ENCODE measurements at regions not wholly inside any gene's neighbourhood (a gene's known extent, or its start where the extent isn't known, plus 50 kb on each side); places are given as distances from the start of the nearest gene placed in this dataset.
"Not testable (repeated sequence)": the region's sequence is repeated elsewhere in the genome, so short reads cannot be mapped to it uniquely, and the experiment has no call there.

- no peak overlapping the region for H3K4me3 ChIP-seq (ENCODE audit: low read depth, low read length)
These were observed 104.4 kb upstream of the RBMS3 start for GRCh38 chr3:29176501-29176900.

GRCh38 chr3:29178809-29179793 is 101.8 kb upstream of the RBMS3 start:
- no peak overlapping the region for H3K4me3 ChIP-seq (ENCODE audit: low read depth, low read length)

GRCh38 chr3:29181149-29181780 is 99.6 kb upstream of the RBMS3 start:
- no peak overlapping the region for H3K4me3 ChIP-seq (ENCODE audit: low read depth, low read length)

GRCh38 chr3:29181872-29182271 is 99.0 kb upstream of the RBMS3 start:
- no peak overlapping the region for H3K4me3 ChIP-seq (ENCODE audit: low read depth, low read length)

GRCh38 chr3:29182828-29183227 is 98.0 kb upstream of the RBMS3 start:
- not testable (repeated sequence) for H3K4me3 ChIP-seq (ENCODE audit: low read depth, low read length)

GRCh38 chr3:29183346-29184087 is 97.4 kb upstream of the RBMS3 start:
- H3K4me3 ChIP-seq (ENCODE audit: low read depth, low read length): no peak overlapping the region

GRCh38 chr3:29185706-29186105 is 95.2 kb upstream of the RBMS3 start:
- no peak overlapping the region for H3K4me3 ChIP-seq (ENCODE audit: low read depth, low read length)

GRCh38 chr3:29186131-29186599 is 94.7 kb upstream of the RBMS3 start:
- H3K4me3 ChIP-seq (ENCODE audit: low read depth, low read length): no peak overlapping the region

GRCh38 chr3:29186982-29187725 is 93.7 kb upstream of the RBMS3 start:
- H3K4me3 ChIP-seq (ENCODE audit: low read depth, low read length): no peak overlapping the region

- no peak overlapping the region for H3K4me3 ChIP-seq (ENCODE audit: low read depth, low read length)
These were observed 91.5 kb upstream of the RBMS3 start for GRCh38 chr3:29189328-29189727.

- no peak overlapping the region for H3K4me3 ChIP-seq (ENCODE audit: low read depth, low read length)
These were observed 86.7 kb upstream of the RBMS3 start for GRCh38 chr3:29194139-29194538.

- H3K4me3 ChIP-seq (ENCODE audit: low read depth, low read length): no peak overlapping the region
These were observed 85.8 kb upstream of the RBMS3 start for GRCh38 chr3:29195056-29195455.

GRCh38 chr3:29201604-29202003 is 79.3 kb upstream of the RBMS3 start:
- H3K4me3 ChIP-seq (ENCODE audit: low read depth, low read length): no peak overlapping the region

- H3K4me3 ChIP-seq (ENCODE audit: low read depth, low read length): no peak overlapping the region
These were observed 78.5 kb upstream of the RBMS3 start for GRCh38 chr3:29202378-29202777.

- no peak overlapping the region for H3K4me3 ChIP-seq (ENCODE audit: low read depth, low read length)
These were observed 77.0 kb upstream of the RBMS3 start for GRCh38 chr3:29203851-29204250.

- no peak overlapping the region for H3K4me3 ChIP-seq (ENCODE audit: low read depth, low read length)
These were observed 73.4 kb upstream of the RBMS3 start for GRCh38 chr3:29207427-29207826.

- no peak overlapping the region for H3K4me3 ChIP-seq (ENCODE audit: low read depth, low read length)
These were observed 68.0 kb upstream of the RBMS3 start for GRCh38 chr3:29212789-29213433.

- no peak overlapping the region for H3K4me3 ChIP-seq (ENCODE audit: low read depth, low read length)
These were observed 66.7 kb upstream of the RBMS3 start for GRCh38 chr3:29214009-29214658.

- H3K4me3 ChIP-seq (ENCODE audit: low read depth, low read length): no peak overlapping the region
These were observed 64.9 kb upstream of the RBMS3 start for GRCh38 chr3:29215948-29216347.

- no peak overlapping the region for H3K4me3 ChIP-seq (ENCODE audit: low read depth, low read length)
These were observed 54.2 kb upstream of the RBMS3 start for GRCh38 chr3:29226706-29227105.
